ENCODE measurements at regions not wholly inside any gene's neighbourhood (a gene's known extent, or its start where the extent isn't known, plus 50 kb on each side); places are given as distances from the start of the nearest gene placed in this dataset.

GRCh38 chr2:133641497-133641896 is 73.2 kb upstream of the NCKAP5 start:
- Histone ChIP-seq H3K56ac (ENCODE audit: insufficient read length, low read depth, low read length) (no peak overlapping the region), H4K20me1 (ENCODE audit: control insufficient read depth, insufficient read depth, insufficient read length) (no peaks in the 10 kb centered on the region), H3K18ac (ENCODE audit: insufficient read length, low read depth, low read length) (no peak overlapping the region), H2AK5ac (ENCODE audit: insufficient read length, low read length) (no peak overlapping the region), H3K79me1 (ENCODE audit: insufficient read depth, low read depth, low read length, poor library complexity, severe bottlenecking) (no peaks in the 10 kb centered on the region), H3K4ac (ENCODE audit: low read depth, low read length) (no peak overlapping the region), H2BK12ac (ENCODE audit: insufficient read length, low read depth, low read length) (no peak overlapping the region), H3K23ac (ENCODE audit: insufficient read length, low read depth, low read length) (no peak overlapping the region), H4K8ac (replicated peaks; ENCODE audit: insufficient read length, low read depth, low read length) (no peak overlapping the region), H3T11ph (ENCODE audit: low read length) (no peak overlapping the region), H2BK15ac (ENCODE audit: low read depth, low read length) (no peak overlapping the region), H2BK120ac (ENCODE audit: low read depth, low read length, poor library complexity, severe bottlenecking) (no peak overlapping the region), H3K23me2 (ENCODE audit: insufficient read length, low read depth, low read length, poor library complexity, severe bottlenecking) (no peaks in the 10 kb centered on the region), H3K4me1 (ENCODE audit: insufficient read depth, low read length) (peaks cover 9% of the 10 kb centered on the region; the same call in 1 of the 2 replicates), H3K27me3 (ENCODE audit: insufficient read depth, low read length) (no peaks in the 10 kb centered on the region), H2AFZ (ENCODE audit: low read length) (no peak overlapping the region), H2BK5ac (ENCODE audit: insufficient read length, low read length) (no peak overlapping the region), H3K79me2 (ENCODE audit: insufficient read depth, low read length) (no peaks in the 10 kb centered on the region), H2BK20ac (ENCODE audit: low read depth, low read length, poor library complexity, severe bottlenecking) (no peak overlapping the region), H4K91ac (ENCODE audit: insufficient read length, low read depth, low read length) (no peak overlapping the region), H3K9ac (ENCODE audit: extremely low read depth, insufficient read length, low read length) (no peak overlapping the region), H4K5ac (ENCODE audit: insufficient read length, low read depth, low read length) (no peak overlapping the region), H3K4me2 (ENCODE audit: insufficient read depth, insufficient read length, low read length) (no peak overlapping the region), H3K9me3 (ENCODE audit: control insufficient read depth, low read depth, low read length) (no peaks in the 10 kb centered on the region), H3K27ac (ENCODE audit: insufficient read length, low read depth, low read length) (no peak overlapping the region), H3K14ac (ENCODE audit: insufficient read depth, low read length) (no peak overlapping the region)
- Mint-ChIP-seq H3K27ac (no peak overlapping the region), H3K9me3 (no peaks in the 10 kb centered on the region), H3K27me3 (ENCODE audit: low read depth) (no peaks in the 10 kb centered on the region), H3K4me3 (no peak overlapping the region), H3K4me1 (peaks cover 19 to 29% of the 10 kb centered on the region in 2 experiments), H3K36me3 (ENCODE audit: insufficient read depth in 1 of 3, low read depth in 3 of 3) (no peaks in the 10 kb centered on the region)
- DNase-seq = peak; percentile 56
- WGBS (ENCODE audit: extremely low coverage, insufficient read length, low lambda C conversion rate) = no CpG with 5 or more reads among the region's 1 CpG
- TF ChIP-seq CTCF (conservative IDR thresholded peaks at IDR 0.05) = peak; percentile 54; the same call in 2 of the 3 replicates
